SK-N-SH (cell line): ENCODE measurements at regions not wholly inside any gene's neighbourhood (a gene's known extent, or its start where the extent isn't known, plus 50 kb on each side); places are given as distances from the start of the nearest gene placed in this dataset.

Experiments
- CTCF ChIA-PET: fragments of 300-600, 350-600 bp; formaldehyde crosslinking; extraction: SDS; loops from one replicate; lab custom pipeline; 2021; lab: Yijun Ruan, JAX
- POLR2A ChIA-PET: fragments of 350-600 bp; sonication (Branson Sonifier 250); formaldehyde crosslinking; extraction: SDS; loops from one replicate; lab custom pipeline; 2020; ENCODE audit warnings: antibody characterized with exemption, inconsistent platforms; lab: Yijun Ruan, JAX
- DNase-seq: peaks from one replicate; pipeline ENCODE4 v3.0.0; 2012
- H2AFZ ChIP-seq: fragments of 200-600 bp; sonication (generic); 2 replicates; pipeline ENCODE4 v1.8.1; 2016; ENCODE audit warnings: antibody characterized with exemption, mild to moderate bottlenecking, low read depth
- H3F3A ChIP-seq: fragments of 200-600 bp; sonication (generic); replicated peaks from 2 replicates; pipeline ENCODE3; 2016; ENCODE audit warnings: antibody characterized with exemption, mild to moderate bottlenecking; ENCODE audit not compliant: insufficient read depth
- H3K27ac ChIP-seq, 2 experiments: fragments of 200-500 bp in 1 of 2; fragments of 200-600 bp in 1 of 2; sonication (Bioruptor generic) in 1 of 2; sonication (generic), shearing (Covaris generic) in 1 of 2; 2 replicates each; pipeline versions ENCODE4 v1.5.1 to v1.6.1; 2014 to 2016; ENCODE audit warnings: low read depth in 2 of 2, inconsistent platforms in 1 of 2, low read length in 1 of 2, mild to moderate bottlenecking in 1 of 2, mixed read lengths in 1 of 2
- H3K27me3 ChIP-seq: fragments of 200-600 bp; sonication (generic), shearing (Covaris generic); 2 replicates; pipeline ENCODE4 v1.6.1; 2016; ENCODE audit warnings: mixed run types; ENCODE audit not compliant: insufficient read depth
- H3K36me3 ChIP-seq, 2 experiments: fragments of 200-500 bp in 1 of 2; fragments of 200-600 bp in 1 of 2; sonication (Bioruptor generic) in 1 of 2; sonication (generic) in 1 of 2; replicated peaks in 1 of 2; 2 replicates each; pipeline versions ENCODE3 to v1.5.1; 2014 to 2016; ENCODE audit warnings: low read length in 1 of 2, mild to moderate bottlenecking in 1 of 2; ENCODE audit not compliant: insufficient read depth in 2 of 2, control insufficient read depth in 1 of 2
- H3K4me1 ChIP-seq, 2 experiments: fragments of 200-500 bp in 1 of 2; fragments of 200-600 bp in 1 of 2; sonication (Bioruptor generic) in 1 of 2; sonication (generic), shearing (Covaris generic) in 1 of 2; 2 replicates each; pipeline versions ENCODE4 v1.5.1 to v1.6.1; 2014 to 2016; ENCODE audit warnings: low read depth in 1 of 2, low read length in 1 of 2, mixed run types in 1 of 2; ENCODE audit not compliant: insufficient read depth in 2 of 2, control insufficient read depth in 1 of 2
- H3K4me2 ChIP-seq: fragments of 200-600 bp; sonication (generic), shearing (Covaris generic); 2 replicates; pipeline ENCODE4 v1.6.1; 2017; ENCODE audit warnings: mixed run types
- H3K4me3 ChIP-seq, 2 experiments: fragments of 200-500 bp in 1 of 2; fragments of 200-600 bp in 1 of 2; sonication (Bioruptor generic) in 1 of 2; sonication (generic), shearing (Covaris generic) in 1 of 2; 2 replicates each; pipeline versions ENCODE4 v1.5.1 to v1.8.1; 2014 to 2016; ENCODE audit warnings: low read depth in 2 of 2, inconsistent platforms in 1 of 2, low read length in 1 of 2, mild to moderate bottlenecking in 1 of 2, mixed read lengths in 1 of 2, moderate library complexity in 1 of 2
- H3K79me2 ChIP-seq: fragments of 200-600 bp; sonication (generic); 2 replicates; pipeline ENCODE4 v1.8.1; 2017; ENCODE audit warnings: mild to moderate bottlenecking; ENCODE audit not compliant: insufficient read depth
- H3K9ac ChIP-seq: fragments of 200-600 bp; sonication (generic); 2 replicates; pipeline ENCODE4 v1.6.1; 2017; ENCODE audit warnings: mixed run types
- H3K9me2 ChIP-seq: fragments of 200-600 bp; sonication (generic); 2 replicates; pipeline ENCODE4 v1.6.1; 2017; ENCODE audit warnings: mixed run types
- H3K9me3 ChIP-seq: fragments of 200-600 bp; sonication (generic); 2 replicates; pipeline ENCODE4 v1.6.1; 2017; ENCODE audit warnings: mixed run types, mild to moderate bottlenecking, moderate library complexity
- H4K20me1 ChIP-seq: fragments of 200-600 bp; sonication (generic); 2 replicates; pipeline ENCODE4 v1.6.1; 2017; ENCODE audit warnings: mild to moderate bottlenecking, mixed run types; ENCODE audit not compliant: insufficient read depth
- CTCF ChIP-seq: fragments of 200-600 bp; sonication (generic); IDR thresholded peaks from 2 replicates; pipeline ENCODE4 v1.6.1; 2017; ENCODE audit warnings: antibody characterized with exemption, mild to moderate bottlenecking, moderate library complexity
- ELF1 ChIP-seq: IDR thresholded peaks from 2 replicates; pipeline ENCODE4 v1.4.0; 2012
- EZH2phosphoT487 ChIP-seq: fragments of 200-600 bp; sonication (generic); IDR thresholded peaks from 2 replicates; pipeline ENCODE4 v1.6.1; 2017; ENCODE audit warnings: low read depth, mixed run types, mild to moderate bottlenecking, antibody characterized with exemption, moderate library complexity, borderline replicate concordance
- FOXJ3 ChIP-seq: sonication (generic); formaldehyde crosslinking; IDR thresholded peaks from 2 replicates; pipeline ENCODE4 v1.5.1; 2020; ENCODE audit warnings: mild to moderate bottlenecking, missing genetic modification reagents
- MXI1 ChIP-seq: IDR thresholded peaks from 2 replicates; pipeline ENCODE4 v1.6.1; 2012; ENCODE audit warnings: mild to moderate bottlenecking, low read depth, low read length, improper control_type of control experiment
- POLR2AphosphoS5 ChIP-seq: IDR thresholded peaks from 2 replicates; pipeline ENCODE4 v1.6.1; 2012; ENCODE audit warnings: low read depth, low read length
- RXRA ChIP-seq: IDR thresholded peaks from 2 replicates; pipeline ENCODE4 v1.4.0; 2012; ENCODE audit warnings: low read depth, mild to moderate bottlenecking, borderline replicate concordance
- USF2 ChIP-seq: fragments of 150-350 bp; IDR thresholded peaks from 2 replicates; pipeline ENCODE4 v1.6.1; 2017; ENCODE audit warnings: antibody characterized with exemption, low read length, low read depth, borderline replicate concordance
- WGBS: methylation state at CpG from one replicate; pipeline ENCODE4 v1.1.6; 2017; ENCODE audit warnings: low lambda C conversion rate; 5-methylcytosine and 5-hydroxymethylcytosine counted together
- TF ChIP-seq, protein P1 (sequence below): IDR thresholded peaks from 2 replicates; pipeline ENCODE4; 2012

- Histone ChIP-seq H3K27ac (no peak overlapping the region), H3K9me3 (peaks cover 14% of the 10 kb centered on the region; the same call in 1 of the 2 replicates), H4K20me1 (no peaks in the 10 kb centered on the region), H3F3A (peaks cover 15% of the 10 kb centered on the region), H3K27me3 (no peaks in the 10 kb centered on the region), H3K36me3 (no peaks in the 10 kb centered on the region), H2AFZ (peak overlapping the region; percentile 25; the same call in 1 of the 2 replicates), H3K4me2 (peak overlapping the region; percentile 5; the same call in 1 of the 2 replicates), H3K79me2 (no peaks in the 10 kb centered on the region), H3K9ac (peak overlapping the region; percentile 4; the same call in 1 of the 2 replicates), H3K9me2 (no peaks in the 10 kb centered on the region), H3K4me1 (peaks cover 12 to 29% of the 10 kb centered on the region in 2 experiments; a peak in 3 of 4 replicates), H3K4me3 (no peak overlapping the region)
- DNase-seq, result no peak
- WGBS, result 65% methylated on average over 5 of the region's 7 CpGs
- TF ChIP-seq CTCF (peak; percentile 15; the same call in 1 of the 2 replicates), POLR2AphosphoS5 (no peak)
- CTCF ChIA-PET, result interaction anchor here (1.0 to 1.8 kb wide), 2 partner anchors 18 to 58 kb away, joined by 3 to 4 read pairs; no protein-coding TSS in a partner anchor
- POLR2A ChIA-PET, result no interaction called here
Observed at GRCh38 chr7:45980181-45980905, 59.3 kb upstream of the IGFBP3 start.

DNA sequence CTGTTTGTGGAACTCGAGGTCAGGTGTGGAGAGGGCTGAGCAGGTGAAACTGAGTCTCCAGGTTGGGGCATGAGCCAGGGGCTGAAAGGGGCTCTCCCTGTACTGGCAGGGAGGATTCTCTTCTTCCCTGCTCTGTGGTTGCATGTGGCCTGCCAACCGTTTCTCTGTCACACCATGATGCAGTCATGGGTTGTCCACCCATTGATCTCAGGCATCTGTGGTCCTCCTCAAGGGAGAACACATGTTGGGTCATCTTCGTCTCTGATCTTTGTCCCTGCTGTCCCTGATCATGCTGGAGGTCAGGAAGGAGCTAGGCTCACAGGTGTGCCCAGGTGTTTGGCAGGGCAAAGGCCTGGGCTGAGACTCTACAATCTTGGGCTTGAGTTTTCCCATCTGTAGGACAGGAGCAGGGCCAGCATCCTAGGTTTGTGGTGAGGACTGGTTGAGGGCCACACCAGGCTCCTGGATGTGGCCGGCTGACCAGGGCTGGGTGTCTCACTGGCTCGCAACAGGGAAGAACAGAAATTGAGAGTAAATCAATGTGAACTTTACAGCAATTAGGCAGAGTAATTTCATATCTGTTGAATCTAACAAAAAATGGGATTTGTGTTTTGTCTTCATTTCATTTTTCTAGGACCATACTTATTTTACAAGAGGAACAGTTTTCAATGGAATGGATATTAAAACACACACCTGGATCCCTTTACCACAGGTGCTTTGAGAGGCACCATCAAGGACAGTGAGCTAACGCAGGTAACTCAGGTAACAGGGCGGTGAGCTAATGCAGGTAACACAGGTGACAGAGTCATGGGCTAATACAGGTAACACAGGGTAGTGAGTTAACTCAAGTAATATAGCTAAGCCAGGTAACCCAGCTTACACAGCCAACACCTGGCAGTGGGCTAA lies 58.5 kb upstream of the IGFBP3 start:
- Histone ChIP-seq H3K79me2 (no peaks in the 10 kb centered on the region), H3K9me3 (peaks cover 14% of the 10 kb centered on the region; the same call in 1 of the 2 replicates), H3K27ac (peak overlapping the region in 1 of 2 experiments; percentile 94; a peak in 2 of 4 replicates), H2AFZ (no peak overlapping the region), H3K36me3 (no peaks in the 10 kb centered on the region), H3K9me2 (no peaks in the 10 kb centered on the region), H3K9ac (peak overlapping the region; percentile 70), H3F3A (peaks cover 15% of the 10 kb centered on the region), H3K27me3 (no peaks in the 10 kb centered on the region), H3K4me2 (peak overlapping the region; percentile 66), H3K4me1 (peaks cover 12 to 29% of the 10 kb centered on the region in 2 experiments; a peak in 3 of 4 replicates), H3K4me3 (no peak overlapping the region), H4K20me1 (no peaks in the 10 kb centered on the region)
- TF ChIP-seq MXI1 (no peak), ELF1 (no peak), FOXJ3 (CRISPR knock-in tag) (no peak), EZH2phosphoT487 (no peak), RXRA (no peak), CTCF (no peak), USF2 (no peak)
- TF ChIP-seq, protein P1, sequence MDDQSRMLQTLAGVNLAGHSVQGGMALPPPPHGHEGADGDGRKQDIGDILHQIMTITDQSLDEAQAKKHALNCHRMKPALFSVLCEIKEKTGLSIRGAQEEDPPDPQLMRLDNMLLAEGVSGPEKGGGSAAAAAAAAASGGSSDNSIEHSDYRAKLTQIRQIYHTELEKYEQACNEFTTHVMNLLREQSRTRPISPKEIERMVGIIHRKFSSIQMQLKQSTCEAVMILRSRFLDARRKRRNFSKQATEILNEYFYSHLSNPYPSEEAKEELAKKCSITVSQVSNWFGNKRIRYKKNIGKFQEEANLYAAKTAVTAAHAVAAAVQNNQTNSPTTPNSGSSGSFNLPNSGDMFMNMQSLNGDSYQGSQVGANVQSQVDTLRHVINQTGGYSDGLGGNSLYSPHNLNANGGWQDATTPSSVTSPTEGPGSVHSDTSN, result no peak
- no peak for DNase-seq
- ChIA-PET POLR2A (no interaction called here), CTCF (interaction anchor here (1.0 to 1.8 kb wide), 2 partner anchors 17 to 57 kb away, joined by 3 to 4 read pairs; no protein-coding TSS in a partner anchor)
- 92% methylated on average over 7 of the region's 7 CpGs for WGBS
